GM06990 (cell line): ENCODE measurements at regions not wholly inside any gene's neighbourhood (a gene's known extent, or its start where the extent isn't known, plus 50 kb on each side); places are given as distances from the start of the nearest gene placed in this dataset.

Experiments
- DNase-seq: peaks from one replicate; pipeline ENCODE4 v3.0.0-alpha.2; 2011; ENCODE audit not compliant: insufficient read length; ENCODE audit errors: extremely low read depth
- H3K27me3 ChIP-seq: replicated peaks from 2 replicates; pipeline ENCODE4 v1.6.0; 2011; ENCODE audit warnings: low read length; ENCODE audit not compliant: control insufficient read depth, insufficient read depth
- H3K36me3 ChIP-seq: 2 replicates; pipeline ENCODE4 v1.5.1; 2011; ENCODE audit warnings: low read length; ENCODE audit not compliant: control insufficient read depth, insufficient read depth
- H3K4me3 ChIP-seq: replicated peaks from 2 replicates; pipeline ENCODE4 v1.5.1; 2011; ENCODE audit warnings: low read depth, mild to moderate bottlenecking, control low read depth, low read length
- TF ChIP-seq, protein P1 (sequence below): IDR thresholded peaks from 2 replicates; pipeline ENCODE4 v1.5.1; 2011; ENCODE audit warnings: low read length, control low read depth, mild to moderate bottlenecking, inconsistent platforms; ENCODE audit not compliant: insufficient read depth, poor library complexity, severe bottlenecking

- TF ChIP-seq, protein P1, sequence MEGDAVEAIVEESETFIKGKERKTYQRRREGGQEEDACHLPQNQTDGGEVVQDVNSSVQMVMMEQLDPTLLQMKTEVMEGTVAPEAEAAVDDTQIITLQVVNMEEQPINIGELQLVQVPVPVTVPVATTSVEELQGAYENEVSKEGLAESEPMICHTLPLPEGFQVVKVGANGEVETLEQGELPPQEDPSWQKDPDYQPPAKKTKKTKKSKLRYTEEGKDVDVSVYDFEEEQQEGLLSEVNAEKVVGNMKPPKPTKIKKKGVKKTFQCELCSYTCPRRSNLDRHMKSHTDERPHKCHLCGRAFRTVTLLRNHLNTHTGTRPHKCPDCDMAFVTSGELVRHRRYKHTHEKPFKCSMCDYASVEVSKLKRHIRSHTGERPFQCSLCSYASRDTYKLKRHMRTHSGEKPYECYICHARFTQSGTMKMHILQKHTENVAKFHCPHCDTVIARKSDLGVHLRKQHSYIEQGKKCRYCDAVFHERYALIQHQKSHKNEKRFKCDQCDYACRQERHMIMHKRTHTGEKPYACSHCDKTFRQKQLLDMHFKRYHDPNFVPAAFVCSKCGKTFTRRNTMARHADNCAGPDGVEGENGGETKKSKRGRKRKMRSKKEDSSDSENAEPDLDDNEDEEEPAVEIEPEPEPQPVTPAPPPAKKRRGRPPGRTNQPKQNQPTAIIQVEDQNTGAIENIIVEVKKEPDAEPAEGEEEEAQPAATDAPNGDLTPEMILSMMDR, result no peak
These were observed 183.2 kb upstream of the NECTIN1 start for GRCh38 chr11:119912229-119912628.

GRCh38 chr11:119910650-119911049, 181.7 kb upstream of the NECTIN1 start:
- Histone ChIP-seq H3K27me3 (peaks cover 1% of the 10 kb centered on the region; the same call in 1 of the 2 replicates), H3K4me3 (no peak overlapping the region), H3K36me3 (no peaks in the 10 kb centered on the region)
- TF ChIP-seq, protein P1, result no peak
- DNase-seq, result no peak

More at GRCh38 chr11:119912229-119912628, 183.2 kb upstream of the NECTIN1 start:
- DNase-seq, result no peak
- no peak overlapping the region for H3K4me3 ChIP-seq
- no peaks in the 10 kb centered on the region for H3K36me3 ChIP-seq
- peaks cover 1% of the 10 kb centered on the region; the same call in 1 of the 2 replicates for H3K27me3 ChIP-seq

- H3K36me3 ChIP-seq, result no peaks in the 10 kb centered on the region
- H3K4me3 ChIP-seq, result no peak overlapping the region
- TF ChIP-seq, protein P1, result no peak
- H3K27me3 ChIP-seq, result peaks cover 1% of the 10 kb centered on the region; the same call in 1 of the 2 replicates
- DNase-seq, result no peak
These were observed 181.1 kb upstream of the NECTIN1 start for GRCh38 chr11:119910051-119910450.

- Histone ChIP-seq H3K27me3 (peaks cover 1% of the 10 kb centered on the region; the same call in 1 of the 2 replicates), H3K4me3 (no peak overlapping the region), H3K36me3 (no peaks in the 10 kb centered on the region)
- TF ChIP-seq, protein P1, result no peak
- DNase-seq, result no peak
These were observed 180.5 kb upstream of the NECTIN1 start for GRCh38 chr11:119909495-119909894.

GRCh38 chr11:119909077-119909476, 180.1 kb upstream of the NECTIN1 start:
- no peaks in the 10 kb centered on the region for H3K36me3 ChIP-seq
- peaks cover 1% of the 10 kb centered on the region; the same call in 1 of the 2 replicates for H3K27me3 ChIP-seq
- TF ChIP-seq, protein P1, result no peak
- DNase-seq, result no peak
- H3K4me3 ChIP-seq, result no peak overlapping the region

DNA sequence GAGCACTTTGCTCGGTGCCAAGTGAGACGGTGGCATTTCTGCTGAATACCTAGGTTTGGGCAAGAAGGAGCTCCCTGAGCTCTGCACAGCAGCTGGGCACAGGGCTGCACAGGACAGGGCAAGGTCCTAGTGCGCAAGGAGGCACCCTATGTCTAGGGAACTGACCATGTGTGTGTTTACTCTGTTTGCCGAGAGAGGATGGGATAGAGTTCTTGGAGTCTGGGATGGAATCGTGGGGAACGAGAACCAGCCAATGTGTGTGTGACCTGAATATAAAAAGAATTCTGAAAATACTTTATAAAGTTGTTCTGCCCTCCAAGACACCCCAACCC, 179.5 kb upstream of the NECTIN1 start:
- Histone ChIP-seq H3K4me3 (no peak overlapping the region), H3K36me3 (no peaks in the 10 kb centered on the region), H3K27me3 (peaks cover 1% of the 10 kb centered on the region; the same call in 1 of the 2 replicates)
- DNase-seq, result no peak
- TF ChIP-seq, protein P1, result no peak
